DND-41 (cell line): ENCODE measurements at regions not wholly inside any gene's neighbourhood (a gene's known extent, or its start where the extent isn't known, plus 50 kb on each side); places are given as distances from the start of the nearest gene placed in this dataset.

Source experiments
- ATAC-seq: fragments of 200-7000 bp; cut with Tn5 transposase; 3 replicates; pipeline ENCODE4 v1.9.1; 2021; ENCODE audit warnings: low read depth; ENCODE audit not compliant: insufficient read depth
- DNase-seq: peaks from one replicate; pipeline ENCODE4 v3.0.0-alpha.2; 2020
- H2AFZ ChIP-seq: 2 replicates; pipeline ENCODE4 v1.6.0; 2012; ENCODE audit warnings: low read depth, low read length
- H3K27ac ChIP-seq: 2 replicates; pipeline ENCODE4 v1.5.1; 2012; ENCODE audit warnings: low read length, inconsistent platforms
- H3K27me3 ChIP-seq: fragments of 200-600 bp; sonication (generic); 2 replicates; pipeline ENCODE4 v1.6.0; 2012; ENCODE audit warnings: low read length, mild to moderate bottlenecking, inconsistent platforms; ENCODE audit not compliant: insufficient read depth, poor library complexity
- H3K36me3 ChIP-seq: 2 replicates; pipeline ENCODE4 v1.5.1; 2012; ENCODE audit warnings: low read length, inconsistent platforms; ENCODE audit not compliant: insufficient read depth
- H3K4me1 ChIP-seq: 2 replicates; pipeline ENCODE4 v1.5.1; 2012; ENCODE audit warnings: mild to moderate bottlenecking, low read length; ENCODE audit not compliant: insufficient read depth
- H3K4me2 ChIP-seq: 2 replicates; pipeline ENCODE4 v1.6.0; 2012; ENCODE audit warnings: mild to moderate bottlenecking, moderate library complexity, low read length, inconsistent platforms; ENCODE audit not compliant: insufficient read depth
- H3K4me3 ChIP-seq, 2 experiments: fragments of 200-600 bp in 1 of 2; shearing (Covaris generic) in 1 of 2; 2 replicates each; pipeline ENCODE4 v1.5.1; 2012 to 2016; ENCODE audit warnings: inconsistent platforms in 2 of 2, low read length in 2 of 2, mild to moderate bottlenecking in 2 of 2, low read depth in 1 of 2, moderate library complexity in 1 of 2
- H3K79me2 ChIP-seq: 2 replicates; pipeline ENCODE4 v1.6.0; 2012; ENCODE audit warnings: low read length, inconsistent platforms; ENCODE audit not compliant: insufficient read depth
- H3K9ac ChIP-seq: 2 replicates; pipeline ENCODE4 v1.6.0; 2012; ENCODE audit warnings: low read depth, mild to moderate bottlenecking, inconsistent platforms, low read length, moderate library complexity
- H3K9me3 ChIP-seq: 2 replicates; pipeline ENCODE4 v1.5.1; 2012; ENCODE audit warnings: low read length, moderate library complexity, mild to moderate bottlenecking, inconsistent platforms; ENCODE audit not compliant: insufficient read depth, severe bottlenecking
- H4K20me1 ChIP-seq: 2 replicates; pipeline ENCODE4 v1.6.0; 2012; ENCODE audit warnings: low read length; ENCODE audit not compliant: insufficient read depth
- EZH2 ChIP-seq: IDR thresholded peaks from 3 replicates; pipeline ENCODE4 v1.6.1; 2012; ENCODE audit warnings: borderline replicate concordance, low read depth, mild to moderate bottlenecking, moderate library complexity, low read length, inconsistent platforms; ENCODE audit not compliant: severe bottlenecking
- TF ChIP-seq, protein P1 (sequence below): IDR thresholded peaks from 2 replicates; pipeline ENCODE4 v1.5.1; 2012; ENCODE audit warnings: borderline replicate concordance, low read length, moderate library complexity, mild to moderate bottlenecking; ENCODE audit not compliant: poor library complexity, severe bottlenecking; ENCODE audit errors: extremely low read depth

GRCh38 chr1:14546416-14546815 is 52.1 kb upstream of the KAZN start:
- Histone ChIP-seq H3K4me2 (no peak overlapping the region), H3K9ac (no peak overlapping the region), H3K27ac (no peak overlapping the region), H3K79me2 (no peaks in the 10 kb centered on the region), H3K4me1 (peaks cover 16% of the 10 kb centered on the region), H4K20me1 (0 out of 2 replicates have a peak, but pooled peaks cover 4% of the 10 kb centered on the region), H3K9me3 (no peaks in the 10 kb centered on the region), H2AFZ (no peak overlapping the region), H3K4me3 (no peak overlapping the region), H3K27me3 (peaks cover 33% of the 10 kb centered on the region), H3K36me3 (no peaks in the 10 kb centered on the region)
- ATAC-seq (no peak), DNase-seq (no peak)
- TF ChIP-seq, protein P1, sequence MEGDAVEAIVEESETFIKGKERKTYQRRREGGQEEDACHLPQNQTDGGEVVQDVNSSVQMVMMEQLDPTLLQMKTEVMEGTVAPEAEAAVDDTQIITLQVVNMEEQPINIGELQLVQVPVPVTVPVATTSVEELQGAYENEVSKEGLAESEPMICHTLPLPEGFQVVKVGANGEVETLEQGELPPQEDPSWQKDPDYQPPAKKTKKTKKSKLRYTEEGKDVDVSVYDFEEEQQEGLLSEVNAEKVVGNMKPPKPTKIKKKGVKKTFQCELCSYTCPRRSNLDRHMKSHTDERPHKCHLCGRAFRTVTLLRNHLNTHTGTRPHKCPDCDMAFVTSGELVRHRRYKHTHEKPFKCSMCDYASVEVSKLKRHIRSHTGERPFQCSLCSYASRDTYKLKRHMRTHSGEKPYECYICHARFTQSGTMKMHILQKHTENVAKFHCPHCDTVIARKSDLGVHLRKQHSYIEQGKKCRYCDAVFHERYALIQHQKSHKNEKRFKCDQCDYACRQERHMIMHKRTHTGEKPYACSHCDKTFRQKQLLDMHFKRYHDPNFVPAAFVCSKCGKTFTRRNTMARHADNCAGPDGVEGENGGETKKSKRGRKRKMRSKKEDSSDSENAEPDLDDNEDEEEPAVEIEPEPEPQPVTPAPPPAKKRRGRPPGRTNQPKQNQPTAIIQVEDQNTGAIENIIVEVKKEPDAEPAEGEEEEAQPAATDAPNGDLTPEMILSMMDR, result no peak
- TF ChIP-seq EZH2, result no peak
